ENCODE measurements at regions not wholly inside any gene's neighbourhood (a gene's known extent, or its start where the extent isn't known, plus 50 kb on each side); places are given as distances from the start of the nearest gene placed in this dataset.

DNA sequence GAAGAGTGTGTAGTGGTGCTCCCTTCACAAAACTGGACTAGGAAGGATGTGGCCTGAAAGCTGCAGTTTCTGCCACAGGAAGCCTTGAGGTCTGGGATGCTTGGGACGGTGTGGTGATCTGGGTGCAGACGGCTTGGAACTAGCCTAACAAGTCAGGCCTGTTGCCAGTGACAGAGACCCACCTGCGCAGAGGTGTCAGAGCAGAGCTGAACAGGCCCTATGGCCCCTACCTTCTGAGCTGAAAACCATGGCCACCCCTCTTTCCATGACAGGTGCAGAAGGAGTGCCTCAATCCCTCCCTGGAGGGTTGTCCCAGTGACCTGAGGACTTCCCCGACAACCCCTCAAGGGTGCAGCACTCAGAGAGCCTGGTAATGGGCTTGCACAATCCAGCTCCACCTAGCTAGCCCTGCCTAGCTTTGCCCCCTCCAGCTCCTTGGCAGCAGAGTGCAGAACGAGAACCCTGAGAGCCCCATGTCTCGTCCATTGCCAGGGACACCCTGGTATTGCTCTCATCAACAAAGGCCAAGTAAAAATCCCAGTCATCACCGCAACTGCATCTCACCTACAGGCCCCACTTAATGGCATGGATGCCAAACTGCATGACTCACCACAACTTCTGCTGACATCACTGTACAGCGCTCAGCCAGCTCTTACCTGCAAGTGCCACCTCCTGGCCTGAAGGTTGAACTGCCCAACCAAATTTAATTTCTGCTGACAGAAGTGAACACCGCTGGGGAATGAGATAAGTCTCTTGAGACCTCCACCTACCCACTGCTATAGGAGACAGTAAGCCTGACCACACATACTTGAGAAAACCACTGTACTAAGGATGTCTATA, 563.1 kb downstream of the TFAP2A start:
- Histone ChIP-seq H3K9me3 (ENCODE audit: control insufficient read depth in 2 of 2, insufficient read depth in 1 of 2, low read depth in 1 of 2, low read length in 1 of 2) (peaks cover 0 to 18% of the 10 kb centered on the region in 2 donors), H3K36me3 (ENCODE audit: control insufficient read depth in 3 of 3, insufficient read depth in 2 of 3, low read depth in 1 of 3, low read length in 3 of 3) (no peaks in the 10 kb centered on the region), H3K4me3 (ENCODE audit: low read depth in 1 of 3, low read length in 3 of 3) (no peak overlapping the region), H3K4me1 (ENCODE audit: control insufficient read depth in 3 of 3, insufficient read depth in 2 of 3, low read depth in 1 of 3, low read length in 2 of 3) (no peaks in the 10 kb centered on the region), H3K27ac (ENCODE audit: low read depth in 1 of 3, low read length in 2 of 3) (no peak overlapping the region), H3K27me3 (ENCODE audit: control insufficient read depth in 3 of 3, insufficient read depth in 3 of 3, low read length in 3 of 3) (no peaks in the 10 kb centered on the region)
- no peak for DNase-seq
- no peak for FAIRE-seq
- 77 to 87% (median 78%) methylated on average over 9 of the region's 9 CpGs for WGBS, 3 donors

DNA sequence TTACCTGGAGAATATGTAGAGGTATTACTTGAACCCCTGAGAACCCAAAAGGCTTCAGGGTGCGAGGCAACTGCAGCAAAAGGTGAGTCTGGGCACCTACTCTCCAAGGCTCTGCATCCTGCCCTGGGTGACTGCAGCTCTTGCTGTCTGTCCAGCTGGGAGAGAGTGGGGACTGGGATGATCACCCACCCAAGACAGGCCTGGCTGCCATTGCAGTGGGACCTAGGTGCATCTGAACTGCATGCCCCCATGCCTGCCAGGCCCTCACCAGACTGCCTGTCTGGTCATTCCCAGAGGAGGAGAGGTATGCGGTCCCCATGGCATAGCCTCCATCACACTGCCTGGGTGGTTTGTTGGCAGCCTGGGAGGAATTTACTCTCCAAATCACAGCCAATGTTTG, 563.9 kb downstream of the TFAP2A start:
- no peaks in the 10 kb centered on the region for H3K4me1 ChIP-seq (ENCODE audit: control insufficient read depth in 3 of 3, insufficient read depth in 2 of 3, low read depth in 1 of 3, low read length in 2 of 3)
- no peaks in the 10 kb centered on the region for H3K36me3 ChIP-seq (ENCODE audit: control insufficient read depth in 3 of 3, insufficient read depth in 2 of 3, low read depth in 1 of 3, low read length in 3 of 3)
- 47 to 65% (median 63%) methylated on average over 2 of the region's 2 CpGs for WGBS, 3 donors
- DNase-seq: no peak
- H3K4me3 ChIP-seq (ENCODE audit: low read depth in 1 of 3, low read length in 3 of 3): no peak overlapping the region
- peaks cover 0 to 21% of the 10 kb centered on the region in 2 donors for H3K9me3 ChIP-seq (ENCODE audit: control insufficient read depth in 2 of 2, insufficient read depth in 1 of 2, low read depth in 1 of 2, low read length in 1 of 2)
- H3K27ac ChIP-seq (ENCODE audit: low read depth in 1 of 3, low read length in 2 of 3): no peak overlapping the region
- no peaks in the 10 kb centered on the region for H3K27me3 ChIP-seq (ENCODE audit: control insufficient read depth in 3 of 3, insufficient read depth in 3 of 3, low read length in 3 of 3)
- no peak for FAIRE-seq

GRCh38 chr6:9848094-9848493, 566.8 kb downstream of the TFAP2A start:
- Histone ChIP-seq H3K27me3 (ENCODE audit: control insufficient read depth in 3 of 3, insufficient read depth in 3 of 3, low read length in 3 of 3) (no peaks in the 10 kb centered on the region), H3K4me1 (ENCODE audit: control insufficient read depth in 3 of 3, insufficient read depth in 2 of 3, low read depth in 1 of 3, low read length in 2 of 3) (no peaks in the 10 kb centered on the region), H3K27ac (ENCODE audit: low read depth in 1 of 3, low read length in 2 of 3) (no peak overlapping the region), H3K9me3 (ENCODE audit: control insufficient read depth in 2 of 2, insufficient read depth in 1 of 2, low read depth in 1 of 2, low read length in 1 of 2) (peaks cover 0 to 21% of the 10 kb centered on the region in 2 donors), H3K4me3 (ENCODE audit: low read depth in 1 of 3, low read length in 3 of 3) (no peak overlapping the region), H3K36me3 (ENCODE audit: control insufficient read depth in 3 of 3, insufficient read depth in 2 of 3, low read depth in 1 of 3, low read length in 3 of 3) (no peaks in the 10 kb centered on the region)
- WGBS, 3 donors: 26 to 61% (median 50%) methylated on average over 1 of the region's 1 CpG
- no peak for DNase-seq
- no peak for FAIRE-seq

GRCh38 chr6:9841886-9842725, 572.8 kb downstream of the TFAP2A start:
- Histone ChIP-seq H3K27ac (ENCODE audit: low read depth in 1 of 3, low read length in 2 of 3) (no peak overlapping the region), H3K4me1 (ENCODE audit: control insufficient read depth in 3 of 3, insufficient read depth in 2 of 3, low read depth in 1 of 3, low read length in 2 of 3) (no peaks in the 10 kb centered on the region), H3K4me3 (ENCODE audit: low read depth in 1 of 3, low read length in 3 of 3) (no peak overlapping the region), H3K9me3 (ENCODE audit: control insufficient read depth in 2 of 2, insufficient read depth in 1 of 2, low read depth in 1 of 2, low read length in 1 of 2) (peaks cover 0 to 4% of the 10 kb centered on the region in 2 donors), H3K36me3 (ENCODE audit: control insufficient read depth in 3 of 3, insufficient read depth in 2 of 3, low read depth in 1 of 3, low read length in 3 of 3) (no peaks in the 10 kb centered on the region), H3K27me3 (ENCODE audit: control insufficient read depth in 3 of 3, insufficient read depth in 3 of 3, low read length in 3 of 3) (no peaks in the 10 kb centered on the region)
- WGBS, 3 donors: 23 to 31% (median 27%) methylated on average over 9 of the region's 9 CpGs
- DNase-seq (no peak), FAIRE-seq (no peak)

DNA sequence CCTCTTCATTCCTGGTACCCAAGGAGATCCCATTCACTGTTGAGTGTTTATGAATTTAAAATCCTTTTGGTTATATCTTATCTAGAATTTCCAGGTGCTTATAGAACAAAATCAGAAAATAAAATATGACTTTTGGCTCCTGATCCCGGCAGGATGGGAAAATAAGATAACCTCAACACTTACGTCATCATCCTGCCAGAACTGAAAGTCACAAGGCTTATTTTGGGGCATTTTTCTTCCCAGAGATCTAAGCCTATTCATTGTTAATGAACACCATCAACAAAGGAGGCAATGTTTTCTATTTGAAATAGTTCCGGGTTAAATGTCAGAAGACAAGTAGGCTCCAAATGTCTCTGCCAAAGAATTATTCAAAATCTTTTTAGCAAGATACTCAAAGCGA, 580.6 kb downstream of the TFAP2A start:
- H3K27me3 ChIP-seq (ENCODE audit: control insufficient read depth in 3 of 3, insufficient read depth in 3 of 3, low read length in 3 of 3): no peaks in the 10 kb centered on the region
- no peaks in the 10 kb centered on the region for H3K4me1 ChIP-seq (ENCODE audit: control insufficient read depth in 3 of 3, insufficient read depth in 2 of 3, low read depth in 1 of 3, low read length in 2 of 3)
- DNase-seq: no peak
- H3K4me3 ChIP-seq (ENCODE audit: low read depth in 1 of 3, low read length in 3 of 3): no peak overlapping the region
- 68 to 73% (median 69%) methylated on average over 4 of the region's 4 CpGs for WGBS, 3 donors
- H3K36me3 ChIP-seq (ENCODE audit: control insufficient read depth in 3 of 3, insufficient read depth in 2 of 3, low read depth in 1 of 3, low read length in 3 of 3): no peaks in the 10 kb centered on the region
- no peak for FAIRE-seq
- H3K9me3 ChIP-seq (ENCODE audit: control insufficient read depth in 2 of 2, insufficient read depth in 1 of 2, low read depth in 1 of 2, low read length in 1 of 2): no peaks in the 10 kb centered on the region
- no peak overlapping the region for H3K27ac ChIP-seq (ENCODE audit: low read depth in 1 of 3, low read length in 2 of 3)

DNA sequence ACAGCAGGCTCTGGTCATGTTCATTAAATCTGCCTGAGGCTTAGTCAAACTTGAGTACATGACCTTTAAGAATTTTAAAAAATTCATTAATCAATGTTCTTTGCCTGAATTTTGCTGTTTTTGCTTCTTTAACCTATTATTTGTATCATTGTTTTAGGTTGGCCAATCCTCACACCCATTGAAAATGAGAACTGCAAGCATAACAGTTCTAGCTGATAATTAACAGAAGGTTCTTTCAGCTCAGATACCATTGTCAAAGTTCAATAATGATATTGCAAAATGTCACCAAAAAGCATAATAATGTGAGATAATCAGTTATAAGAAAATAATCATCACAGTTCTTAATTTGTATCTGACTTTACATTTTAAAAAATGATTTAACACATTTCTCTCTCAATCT, 583.1 kb downstream of the TFAP2A start:
- no peaks in the 10 kb centered on the region for H3K36me3 ChIP-seq (ENCODE audit: control insufficient read depth in 3 of 3, insufficient read depth in 2 of 3, low read depth in 1 of 3, low read length in 3 of 3)
- H3K4me3 ChIP-seq (ENCODE audit: low read depth in 1 of 3, low read length in 3 of 3): no peak overlapping the region
- H3K4me1 ChIP-seq (ENCODE audit: control insufficient read depth in 3 of 3, insufficient read depth in 2 of 3, low read depth in 1 of 3, low read length in 2 of 3): no peaks in the 10 kb centered on the region
- H3K27ac ChIP-seq (ENCODE audit: low read depth in 1 of 3, low read length in 2 of 3): no peak overlapping the region
- DNase-seq (no peak), FAIRE-seq (no peak)
- H3K9me3 ChIP-seq (ENCODE audit: control insufficient read depth in 2 of 2, insufficient read depth in 1 of 2, low read depth in 1 of 2, low read length in 1 of 2): no peaks in the 10 kb centered on the region
- no peaks in the 10 kb centered on the region for H3K27me3 ChIP-seq (ENCODE audit: control insufficient read depth in 3 of 3, insufficient read depth in 3 of 3, low read length in 3 of 3)

- Histone ChIP-seq H3K4me1 (ENCODE audit: control insufficient read depth in 3 of 3, insufficient read depth in 2 of 3, low read depth in 1 of 3, low read length in 2 of 3) (no peaks in the 10 kb centered on the region), H3K27ac (ENCODE audit: low read depth in 1 of 3, low read length in 2 of 3) (no peak overlapping the region), H3K36me3 (ENCODE audit: control insufficient read depth in 3 of 3, insufficient read depth in 2 of 3, low read depth in 1 of 3, low read length in 3 of 3) (no peaks in the 10 kb centered on the region), H3K9me3 (ENCODE audit: control insufficient read depth in 2 of 2, insufficient read depth in 1 of 2, low read depth in 1 of 2, low read length in 1 of 2) (no peaks in the 10 kb centered on the region), H3K4me3 (ENCODE audit: low read depth in 1 of 3, low read length in 3 of 3) (no peak overlapping the region), H3K27me3 (ENCODE audit: control insufficient read depth in 3 of 3, insufficient read depth in 3 of 3, low read length in 3 of 3) (no peaks in the 10 kb centered on the region)
- no peak for DNase-seq
- WGBS, 3 donors: 39 to 55% (median 46%) methylated on average over 2 of the region's 2 CpGs
- no peak for FAIRE-seq
These were observed 584.1 kb downstream of the TFAP2A start for GRCh38 chr6:9830808-9831207.

GRCh38 chr6:9825526-9825925, 589.3 kb downstream of the TFAP2A start:
- no peak for FAIRE-seq

More at GRCh38 chr6:9825526-9825925, 589.3 kb downstream of the TFAP2A start:
- no peaks in the 10 kb centered on the region for H3K36me3 ChIP-seq (ENCODE audit: control insufficient read depth in 3 of 3, insufficient read depth in 2 of 3, low read depth in 1 of 3, low read length in 3 of 3)
- H3K9me3 ChIP-seq (ENCODE audit: control insufficient read depth in 2 of 2, insufficient read depth in 1 of 2, low read depth in 1 of 2, low read length in 1 of 2): no peaks in the 10 kb centered on the region
- no peak for DNase-seq
- H3K4me1 ChIP-seq (ENCODE audit: control insufficient read depth in 3 of 3, insufficient read depth in 2 of 3, low read depth in 1 of 3, low read length in 2 of 3): no peaks in the 10 kb centered on the region
- 83 to 89% (median 88%) methylated on average over 4 of the region's 4 CpGs for WGBS, 3 donors
- H3K27ac ChIP-seq (ENCODE audit: low read depth in 1 of 3, low read length in 2 of 3): no peak overlapping the region
- H3K27me3 ChIP-seq (ENCODE audit: control insufficient read depth in 3 of 3, insufficient read depth in 3 of 3, low read length in 3 of 3): no peaks in the 10 kb centered on the region
- H3K4me3 ChIP-seq (ENCODE audit: low read depth in 1 of 3, low read length in 3 of 3): no peak overlapping the region

All from small intestine (tissue), 7 donors.